HL-60 (cell line): ENCODE measurements at regions not wholly inside any gene's neighbourhood (a gene's known extent, or its start where the extent isn't known, plus 50 kb on each side); places are given as distances from the start of the nearest gene placed in this dataset.
"Not testable (repeated sequence)": the region's sequence is repeated elsewhere in the genome, so short reads cannot be mapped to it uniquely, and the experiment has no call there.

Experiments used
- DNase-seq, 2 experiments: peaks; one replicate each; pipeline ENCODE4 v3.0.0-alpha.2; 2010 to 2020; ENCODE audit warnings: low read depth in 1 of 2, low spot score in 1 of 2
- H3K27ac ChIP-seq: fragments of 250-450 bp; sonication (Bioruptor Pico); replicated peaks from 2 replicates; pipeline ENCODE4 v1.5.1; 2020; ENCODE audit warnings: mild to moderate bottlenecking, moderate library complexity
- H3K27me3 ChIP-seq: fragments of 250-450 bp; sonication (Bioruptor Pico); 2 replicates; pipeline ENCODE4 v1.5.1; 2021; ENCODE audit warnings: mild to moderate bottlenecking, moderate library complexity; ENCODE audit not compliant: insufficient read depth, poor library complexity, severe bottlenecking
- H3K4me3 ChIP-seq: replicated peaks from 2 replicates; pipeline ENCODE4 v1.5.1; 2011; ENCODE audit warnings: mild to moderate bottlenecking, control low read depth, low read length; ENCODE audit not compliant: insufficient read depth
- CTCF ChIP-seq: IDR thresholded peaks from one replicate; pipeline ENCODE4 v1.5.1; 2011; ENCODE audit warnings: low read length, control low read depth, inconsistent platforms; ENCODE audit not compliant: insufficient read depth
- GABPA ChIP-seq: IDR thresholded peaks from 2 replicates; pipeline ENCODE4 v1.6.1; 2012; ENCODE audit warnings: low read depth
- POLR2AphosphoS5 ChIP-seq: IDR thresholded peaks from 2 replicates; pipeline ENCODE4 v1.6.1; 2012; ENCODE audit warnings: low read depth
- REST ChIP-seq: IDR thresholded peaks from 2 replicates; pipeline ENCODE4 v1.6.1; 2012; ENCODE audit warnings: low read depth; ENCODE audit not compliant: insufficient replicate concordance
- SPI1 ChIP-seq: IDR thresholded peaks from 2 replicates; pipeline ENCODE4 v1.6.1; 2012; ENCODE audit warnings: low read depth, mild to moderate bottlenecking, borderline replicate concordance

GRCh38 chr5:44160369-44160768, 228.9 kb downstream of the FGF10 start:
- Histone ChIP-seq H3K4me3 (no peak overlapping the region), H3K27me3 (no peaks in the 10 kb centered on the region), H3K27ac (no peak overlapping the region)
- TF ChIP-seq POLR2AphosphoS5 (no peak), CTCF (no peak)
- no peak for DNase-seq

GRCh38 chr5:44150075-44150723, 239.0 kb downstream of the FGF10 start:
- DNase-seq = no peak
- Histone ChIP-seq H3K27ac (no peak overlapping the region), H3K4me3 (no peak overlapping the region), H3K27me3 (no peaks in the 10 kb centered on the region)
- TF ChIP-seq POLR2AphosphoS5 (no peak), SPI1 (no peak), CTCF (no peak), GABPA (no peak), REST (no peak)

GRCh38 chr5:44117947-44118346, 271.3 kb downstream of the FGF10 start:
- not testable (repeated sequence) for DNase-seq, H3K4me3 ChIP-seq, H3K27me3 ChIP-seq, H3K27ac ChIP-seq

GRCh38 chr5:44108232-44108631, 281.0 kb downstream of the FGF10 start:
- not testable (repeated sequence) for DNase-seq, H3K4me3 ChIP-seq, H3K27ac ChIP-seq, H3K27me3 ChIP-seq

GRCh38 chr5:44099643-44100042, 289.6 kb downstream of the FGF10 start:
- DNase-seq = no peak
- no peak overlapping the region for H3K27ac ChIP-seq
- peaks cover 2% of the 10 kb centered on the region for H3K27me3 ChIP-seq
- no peak overlapping the region for H3K4me3 ChIP-seq
- TF ChIP-seq GABPA = no peak
- no peak for TF ChIP-seq REST
- TF ChIP-seq SPI1 = no peak
- TF ChIP-seq CTCF = no peak
- no peak for TF ChIP-seq POLR2AphosphoS5
